ENCODE measurements at regions not wholly inside any gene's neighbourhood (a gene's known extent, or its start where the extent isn't known, plus 50 kb on each side); places are given as distances from the start of the nearest gene placed in this dataset.

- no peaks in the 10 kb centered on the region for H3K4me1 ChIP-seq (ENCODE audit: control insufficient read depth in 2 of 2, insufficient read depth in 2 of 2, low read length in 2 of 2)
- H3K4me3 ChIP-seq (ENCODE audit: low read length in 2 of 2), result no peak overlapping the region
- no peaks in the 10 kb centered on the region for H3K9me3 ChIP-seq (ENCODE audit: control insufficient read depth in 2 of 2, insufficient read depth in 1 of 2, low read length in 1 of 2)
- H3K27me3 ChIP-seq (ENCODE audit: control insufficient read depth in 2 of 2, insufficient read depth in 1 of 2, low read length in 1 of 2), result no peaks in the 10 kb centered on the region
- no peak overlapping the region for H3K27ac ChIP-seq (ENCODE audit: low read depth in 1 of 2, low read length in 1 of 2)
- H3K36me3 ChIP-seq (ENCODE audit: control insufficient read depth in 2 of 2, insufficient read depth in 2 of 2, low read length in 1 of 2), result no peaks in the 10 kb centered on the region
- DNase-seq (ENCODE audit: low read depth in 6 of 9, low spot score in 9 of 9), result no peak
- 91% methylated on average over 1 of the region's 1 CpG for WGBS
Observed at GRCh38 chr5:100275631-100276030, 259.5 kb upstream of the FAM174A start.

DNA sequence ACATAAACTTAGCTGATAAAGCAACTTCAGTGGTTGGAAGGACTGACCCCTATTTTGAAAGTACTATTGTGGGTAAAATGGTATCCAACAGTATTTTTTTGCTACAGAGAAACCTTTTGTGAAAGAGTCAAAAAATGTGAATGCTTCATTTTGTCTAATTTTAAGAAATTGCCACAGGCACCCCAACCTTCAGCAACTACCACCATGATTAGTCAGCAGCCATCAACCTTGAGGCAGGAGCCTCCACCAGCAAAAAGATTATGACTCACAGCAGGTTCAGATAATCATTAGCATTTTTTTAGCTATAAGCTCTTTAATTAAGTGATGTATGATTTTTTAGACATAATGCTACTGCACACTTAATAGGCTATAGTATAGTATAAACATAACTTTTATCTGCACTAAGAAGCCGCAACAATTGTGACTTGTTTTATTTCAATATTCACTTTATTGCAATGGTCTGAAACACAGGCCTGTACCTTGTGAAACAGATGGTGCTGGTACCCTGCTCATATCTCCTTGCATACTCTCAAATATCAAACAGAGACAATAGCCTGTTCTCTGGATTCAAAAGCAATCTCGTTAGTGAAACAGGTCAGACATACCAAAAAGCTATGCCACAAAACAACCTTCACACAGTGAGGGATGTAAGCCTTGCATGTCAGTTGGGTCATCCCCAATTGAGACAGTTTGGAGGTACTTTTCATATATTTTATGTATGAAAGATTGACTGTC lies 261.2 kb upstream of the FAM174A start:
- H3K36me3 ChIP-seq (ENCODE audit: control insufficient read depth in 2 of 2, insufficient read depth in 2 of 2, low read length in 1 of 2), result no peaks in the 10 kb centered on the region
- DNase-seq (ENCODE audit: low read depth in 6 of 9, low spot score in 9 of 9), result no peak
- no peaks in the 10 kb centered on the region for H3K27me3 ChIP-seq (ENCODE audit: control insufficient read depth in 2 of 2, insufficient read depth in 1 of 2, low read length in 1 of 2)
- H3K4me3 ChIP-seq (ENCODE audit: low read length in 2 of 2), result no peak overlapping the region
- no peak overlapping the region for H3K27ac ChIP-seq (ENCODE audit: low read depth in 1 of 2, low read length in 1 of 2)
- WGBS, result 95% methylated on average over 2 of the region's 2 CpGs
- H3K9me3 ChIP-seq (ENCODE audit: control insufficient read depth in 2 of 2, insufficient read depth in 1 of 2, low read length in 1 of 2), result no peaks in the 10 kb centered on the region
- no peaks in the 10 kb centered on the region for H3K4me1 ChIP-seq (ENCODE audit: control insufficient read depth in 2 of 2, insufficient read depth in 2 of 2, low read length in 2 of 2)

DNA sequence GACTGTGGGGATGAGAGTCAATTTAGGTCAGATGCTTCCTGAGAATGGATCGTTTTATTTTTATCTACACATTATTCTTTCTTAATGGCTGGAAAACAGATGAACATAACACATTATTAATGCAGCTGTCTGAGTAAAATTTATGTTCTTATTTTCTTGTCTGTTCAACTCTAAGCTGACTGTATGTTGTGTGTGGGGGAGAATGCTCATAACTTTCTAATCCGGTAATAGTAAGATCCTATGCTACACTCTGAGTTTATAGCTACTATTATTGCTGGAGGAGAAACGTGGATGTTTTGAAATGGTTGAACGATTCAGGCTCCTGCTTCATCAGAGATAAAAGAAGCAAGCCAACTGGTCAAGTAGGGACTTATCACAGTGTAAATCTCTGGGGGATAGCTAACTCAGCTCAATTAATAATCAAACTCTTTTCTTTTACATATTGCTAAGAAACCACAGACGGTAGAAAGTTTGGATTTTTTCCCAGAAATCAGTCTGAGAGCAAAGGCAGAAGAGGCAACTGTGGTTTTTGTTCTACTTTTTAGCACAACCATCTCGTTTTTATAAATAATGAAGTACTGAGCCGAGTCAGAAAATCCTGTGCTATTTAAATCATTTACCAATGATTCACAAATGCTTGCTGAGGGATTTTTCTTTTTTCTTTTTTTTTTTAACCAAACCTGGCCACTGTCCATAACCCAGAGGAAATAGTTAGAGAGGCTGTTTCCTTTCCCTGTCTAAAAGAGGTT lies 265.0 kb upstream of the FAM174A start:
- 6% methylated on average over 7 of the region's 7 CpGs for WGBS
- Histone ChIP-seq H3K4me1 (ENCODE audit: control insufficient read depth in 2 of 2, insufficient read depth in 2 of 2, low read length in 2 of 2) (no peaks in the 10 kb centered on the region), H3K9me3 (ENCODE audit: control insufficient read depth in 2 of 2, insufficient read depth in 1 of 2, low read length in 1 of 2) (no peaks in the 10 kb centered on the region), H3K27me3 (ENCODE audit: control insufficient read depth in 2 of 2, insufficient read depth in 1 of 2, low read length in 1 of 2) (no peaks in the 10 kb centered on the region), H3K36me3 (ENCODE audit: control insufficient read depth in 2 of 2, insufficient read depth in 2 of 2, low read length in 1 of 2) (no peaks in the 10 kb centered on the region), H3K4me3 (ENCODE audit: low read length in 2 of 2) (no peak overlapping the region), H3K27ac (ENCODE audit: low read depth in 1 of 2, low read length in 1 of 2) (no peak overlapping the region)
- no peak for DNase-seq (ENCODE audit: low read depth in 6 of 9, low spot score in 9 of 9)

DNA sequence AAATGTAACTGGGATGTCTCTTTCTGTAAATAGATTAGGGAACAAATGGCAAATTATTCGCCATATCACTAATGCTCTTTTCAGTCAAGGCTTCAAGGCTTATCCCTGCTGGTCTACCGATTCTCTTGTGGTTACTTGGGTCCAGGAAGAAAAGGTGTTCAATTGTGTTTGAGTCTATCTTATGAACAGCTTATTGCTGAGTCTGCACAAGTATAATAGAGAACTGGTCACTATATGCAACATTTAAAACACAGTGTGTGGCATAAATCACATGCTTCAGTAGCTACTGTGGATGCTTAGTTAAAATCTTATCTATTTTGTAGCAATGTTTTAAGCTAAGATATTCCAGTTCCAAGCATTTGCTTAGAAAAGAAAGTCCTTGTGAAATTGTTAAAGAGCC lies 274.2 kb upstream of the FAM174A start:
- Histone ChIP-seq H3K4me1 (ENCODE audit: control insufficient read depth in 2 of 2, insufficient read depth in 2 of 2, low read length in 2 of 2) (no peaks in the 10 kb centered on the region), H3K4me3 (ENCODE audit: low read length in 2 of 2) (no peak overlapping the region), H3K27me3 (ENCODE audit: control insufficient read depth in 2 of 2, insufficient read depth in 1 of 2, low read length in 1 of 2) (no peaks in the 10 kb centered on the region), H3K9me3 (ENCODE audit: control insufficient read depth in 2 of 2, insufficient read depth in 1 of 2, low read length in 1 of 2) (no peaks in the 10 kb centered on the region), H3K27ac (ENCODE audit: low read depth in 1 of 2, low read length in 1 of 2) (no peak overlapping the region), H3K36me3 (ENCODE audit: control insufficient read depth in 2 of 2, insufficient read depth in 2 of 2, low read length in 1 of 2) (no peaks in the 10 kb centered on the region)
- WGBS, result 92% methylated on average over 2 of the region's 2 CpGs
- no peak for DNase-seq (ENCODE audit: low read depth in 6 of 9, low spot score in 9 of 9)

- no peaks in the 10 kb centered on the region for H3K36me3 ChIP-seq (ENCODE audit: control insufficient read depth in 2 of 2, insufficient read depth in 2 of 2, low read length in 1 of 2)
- no peaks in the 10 kb centered on the region for H3K27me3 ChIP-seq (ENCODE audit: control insufficient read depth in 2 of 2, insufficient read depth in 1 of 2, low read length in 1 of 2)
- no peaks in the 10 kb centered on the region for H3K4me1 ChIP-seq (ENCODE audit: control insufficient read depth in 2 of 2, insufficient read depth in 2 of 2, low read length in 2 of 2)
- H3K9me3 ChIP-seq (ENCODE audit: control insufficient read depth in 2 of 2, insufficient read depth in 1 of 2, low read length in 1 of 2), result no peaks in the 10 kb centered on the region
- no peak overlapping the region for H3K27ac ChIP-seq (ENCODE audit: low read depth in 1 of 2, low read length in 1 of 2)
- no peak for DNase-seq (ENCODE audit: low read depth in 6 of 9, low spot score in 9 of 9)
- no peak overlapping the region for H3K4me3 ChIP-seq (ENCODE audit: low read length in 2 of 2)
Observed at GRCh38 chr5:100252944-100253343, 282.2 kb upstream of the FAM174A start.

DNA sequence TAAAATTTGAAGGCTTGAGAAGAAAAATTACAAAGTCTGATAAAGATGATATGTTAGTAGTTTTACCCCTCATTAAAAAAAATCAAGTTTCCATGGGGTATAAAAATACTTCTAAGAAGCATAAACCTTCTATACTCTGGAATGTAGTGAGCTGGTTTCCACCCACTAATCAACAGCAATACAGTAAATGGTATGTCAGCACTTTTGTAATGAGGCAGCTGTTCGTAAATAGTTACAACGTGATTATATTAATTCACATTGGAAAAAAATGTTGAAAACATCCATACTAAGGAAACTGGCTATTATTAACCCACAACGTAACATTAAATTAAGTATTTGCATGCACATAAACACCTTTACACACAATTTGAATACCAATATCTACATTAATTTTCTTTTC lies 283.1 kb upstream of the FAM174A start:
- WGBS, result 93% methylated on average over 3 of the region's 3 CpGs

DNA sequence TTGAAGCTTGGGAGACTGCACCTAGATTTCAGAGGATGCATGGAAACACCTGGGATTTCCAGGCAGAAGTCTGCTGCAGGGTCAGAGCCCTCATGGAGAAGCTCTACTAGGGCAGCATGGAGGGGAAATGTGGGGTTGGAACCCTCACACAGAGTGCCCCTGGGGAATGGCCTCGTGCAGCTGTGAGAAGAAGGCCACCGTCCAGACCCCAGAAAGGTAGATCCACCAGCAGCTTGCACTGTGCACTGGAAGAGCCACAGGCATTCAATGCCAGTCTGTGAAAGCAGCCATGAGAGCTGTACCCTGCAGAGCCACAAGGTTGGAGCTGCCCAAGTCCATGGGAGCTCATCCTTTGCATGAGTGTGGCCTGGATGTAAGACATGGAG lies 285.3 kb upstream of the FAM174A start:
- H3K9me3 ChIP-seq (ENCODE audit: control insufficient read depth in 2 of 2, insufficient read depth in 1 of 2, low read length in 1 of 2), result no peaks in the 10 kb centered on the region
- 94% methylated on average over 2 of the region's 2 CpGs for WGBS
- no peaks in the 10 kb centered on the region for H3K4me1 ChIP-seq (ENCODE audit: control insufficient read depth in 2 of 2, insufficient read depth in 2 of 2, low read length in 2 of 2)
- no peak overlapping the region for H3K4me3 ChIP-seq (ENCODE audit: low read length in 2 of 2)
- no peak for DNase-seq (ENCODE audit: low read depth in 6 of 9, low spot score in 9 of 9)
- H3K36me3 ChIP-seq (ENCODE audit: control insufficient read depth in 2 of 2, insufficient read depth in 2 of 2, low read length in 1 of 2), result no peaks in the 10 kb centered on the region
- no peaks in the 10 kb centered on the region for H3K27me3 ChIP-seq (ENCODE audit: control insufficient read depth in 2 of 2, insufficient read depth in 1 of 2, low read length in 1 of 2)
- H3K27ac ChIP-seq (ENCODE audit: low read depth in 1 of 2, low read length in 1 of 2), result no peak overlapping the region

More for the DNA sequence above, 283.1 kb upstream of the FAM174A start:
- no peak for DNase-seq (ENCODE audit: low read depth in 6 of 9, low spot score in 9 of 9)
- Histone ChIP-seq H3K4me3 (ENCODE audit: low read length in 2 of 2) (no peak overlapping the region), H3K9me3 (ENCODE audit: control insufficient read depth in 2 of 2, insufficient read depth in 1 of 2, low read length in 1 of 2) (no peaks in the 10 kb centered on the region), H3K27me3 (ENCODE audit: control insufficient read depth in 2 of 2, insufficient read depth in 1 of 2, low read length in 1 of 2) (no peaks in the 10 kb centered on the region), H3K4me1 (ENCODE audit: control insufficient read depth in 2 of 2, insufficient read depth in 2 of 2, low read length in 2 of 2) (no peaks in the 10 kb centered on the region), H3K36me3 (ENCODE audit: control insufficient read depth in 2 of 2, insufficient read depth in 2 of 2, low read length in 1 of 2) (no peaks in the 10 kb centered on the region), H3K27ac (ENCODE audit: low read depth in 1 of 2, low read length in 1 of 2) (no peak overlapping the region)

GRCh38 chr5:100249211-100249883 lies 285.8 kb upstream of the FAM174A start:
- Histone ChIP-seq H3K27ac (ENCODE audit: low read depth in 1 of 2, low read length in 1 of 2) (no peak overlapping the region), H3K9me3 (ENCODE audit: control insufficient read depth in 2 of 2, insufficient read depth in 1 of 2, low read length in 1 of 2) (no peaks in the 10 kb centered on the region), H3K36me3 (ENCODE audit: control insufficient read depth in 2 of 2, insufficient read depth in 2 of 2, low read length in 1 of 2) (no peaks in the 10 kb centered on the region), H3K27me3 (ENCODE audit: control insufficient read depth in 2 of 2, insufficient read depth in 1 of 2, low read length in 1 of 2) (no peaks in the 10 kb centered on the region), H3K4me1 (ENCODE audit: control insufficient read depth in 2 of 2, insufficient read depth in 2 of 2, low read length in 2 of 2) (no peaks in the 10 kb centered on the region), H3K4me3 (ENCODE audit: low read length in 2 of 2) (no peak overlapping the region)
- DNase-seq (ENCODE audit: low read depth in 6 of 9, low spot score in 9 of 9), result no peak
- WGBS, result 92% methylated on average over 4 of the region's 4 CpGs

DNA sequence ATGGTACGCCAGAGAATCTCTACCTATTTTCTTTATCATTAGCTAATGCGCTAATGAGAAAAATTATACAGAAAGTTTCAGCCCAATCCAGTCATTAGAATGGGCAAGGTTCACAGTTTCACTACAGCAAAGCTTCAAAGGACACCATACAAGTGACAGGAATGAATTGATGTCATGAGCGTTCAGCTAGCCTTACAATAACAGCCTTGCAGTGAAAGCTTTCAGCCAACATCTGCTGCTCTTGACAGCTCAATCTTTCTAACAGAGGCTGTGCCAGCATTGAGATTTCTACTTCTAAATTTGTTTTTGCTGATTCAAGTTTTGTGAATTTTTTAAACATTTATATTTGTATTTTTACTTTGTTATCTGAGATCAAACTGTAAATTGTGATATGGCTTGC lies 302.4 kb upstream of the FAM174A start:
- H3K27ac ChIP-seq (ENCODE audit: low read depth in 1 of 2, low read length in 1 of 2), result no peak overlapping the region
- H3K4me1 ChIP-seq (ENCODE audit: control insufficient read depth in 2 of 2, insufficient read depth in 2 of 2, low read length in 2 of 2), result no peaks in the 10 kb centered on the region
- H3K36me3 ChIP-seq (ENCODE audit: control insufficient read depth in 2 of 2, insufficient read depth in 2 of 2, low read length in 1 of 2), result no peaks in the 10 kb centered on the region
- no peak for DNase-seq (ENCODE audit: low read depth in 6 of 9, low spot score in 9 of 9)
- H3K27me3 ChIP-seq (ENCODE audit: control insufficient read depth in 2 of 2, insufficient read depth in 1 of 2, low read length in 1 of 2), result no peaks in the 10 kb centered on the region
- no peak overlapping the region for H3K4me3 ChIP-seq (ENCODE audit: low read length in 2 of 2)
- 94% methylated on average over 3 of the region's 3 CpGs for WGBS
- no peaks in the 10 kb centered on the region for H3K9me3 ChIP-seq (ENCODE audit: control insufficient read depth in 2 of 2, insufficient read depth in 1 of 2, low read length in 1 of 2)

Measured in thymus (tissue), 11 donors.